ENCODE measurements at regions not wholly inside any gene's neighbourhood (a gene's known extent, or its start where the extent isn't known, plus 50 kb on each side); places are given as distances from the start of the nearest gene placed in this dataset.

DNA sequence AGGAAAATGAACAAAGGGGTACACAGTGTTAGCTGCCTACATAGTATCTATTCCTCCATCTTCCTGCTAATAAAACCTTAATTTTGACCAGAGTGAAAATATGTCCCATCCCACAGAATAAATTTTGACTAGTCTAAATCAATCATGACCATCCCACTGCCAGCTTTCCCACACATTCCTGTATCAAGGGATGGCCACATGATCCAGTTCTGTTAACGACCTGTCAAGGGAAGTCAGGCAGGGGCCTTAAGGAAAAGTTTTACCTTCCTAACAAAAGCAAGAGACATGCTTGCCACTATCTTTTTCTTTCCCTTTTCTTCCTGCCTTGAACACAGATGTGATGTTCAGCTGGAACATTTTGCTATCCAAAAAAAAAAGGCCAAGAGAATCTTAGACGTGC, 185.0 kb upstream of the CHAC2 start:
- no peak for DNase-seq (ENCODE audit: low read depth in 1 of 2, low spot score in 1 of 2)
- ChIA-PET CTCF (no interaction called here), POLR2A (no interaction called here)
- H3K4me3 ChIP-seq: no peak overlapping the region
- 0 out of 6 replicates have a peak, but pooled peaks of 1 of the 2 experiments have one; percentile 40 for ATAC-seq
- H3K27ac ChIP-seq: no peak overlapping the region
- no peak for TF ChIP-seq CBX2 (IDR thresholded peaks at IDR 0.05; ENCODE audit: borderline replicate concordance, low read depth)
- no peak for TF ChIP-seq ESRRA (IDR thresholded peaks at IDR 0.05; ENCODE audit: borderline replicate concordance, low read length)
- TF ChIP-seq PHF8 (IDR thresholded peaks at IDR 0.05; ENCODE audit: borderline replicate concordance, low read depth): no peak
- no peak for TF ChIP-seq MYC (IDR thresholded peaks at IDR 0.05; ENCODE audit: borderline replicate concordance, low read length)
- no peak for TF ChIP-seq CHD2 (IDR thresholded peaks at IDR 0.05; ENCODE audit: low read length, partially characterized antibody)
- TF ChIP-seq RCOR1 (IDR thresholded peaks at IDR 0.05; ENCODE audit: low read depth, low read length): no peak
- no peak for TF ChIP-seq MAX (IDR thresholded peaks at IDR 0.05)
- TF ChIP-seq RAD21 (conservative IDR thresholded peaks at IDR 0.05 in 1 of 2, IDR thresholded peaks at IDR 0.05 in 1 of 2): no peak
- TF ChIP-seq HES2 (IDR thresholded peaks at IDR 0.05): no peak
- H3K4me2 ChIP-seq: no peak overlapping the region
- no peaks in the 10 kb centered on the region for H3K9me3 ChIP-seq
- H3K4me1 ChIP-seq: no peaks in the 10 kb centered on the region
- FAIRE-seq: no peak
- 9% methylated on average over 2 of the region's 2 CpGs for WGBS (ENCODE audit: missing lambda C conversion rate)

- WGBS (ENCODE audit: missing lambda C conversion rate): 60% methylated on average over 3 of the region's 3 CpGs
Measured at GRCh38 chr2:53576166-53576565, 191.4 kb upstream of the CHAC2 start.

DNA sequence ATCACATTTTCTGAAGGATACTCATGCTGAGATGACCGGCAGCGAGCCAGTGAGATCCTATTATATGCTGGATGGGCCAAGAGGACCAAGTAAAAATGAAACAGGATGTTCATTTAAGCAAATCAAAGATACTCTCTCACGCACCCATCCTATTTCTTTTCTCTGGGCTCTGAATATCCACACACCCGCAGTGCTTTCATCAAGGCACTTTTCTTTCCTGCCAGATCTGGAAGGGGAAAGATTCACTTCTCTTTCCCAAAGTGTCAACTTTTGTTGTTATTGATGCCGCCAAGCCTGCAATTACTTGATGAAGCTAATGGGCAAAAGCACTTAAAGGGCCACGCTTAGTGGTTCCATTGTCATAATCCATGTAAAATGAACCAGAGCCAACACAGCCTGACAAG, 191.9 kb upstream of the CHAC2 start:
- H3K4me1 ChIP-seq: no peaks in the 10 kb centered on the region
- H3K4me3 ChIP-seq: no peak overlapping the region
- POLR2A ChIA-PET: no interaction called here
- no peak for DNase-seq (ENCODE audit: low read depth in 1 of 2, low spot score in 1 of 2)
- no peak for FAIRE-seq
- H3K27ac ChIP-seq: no peak overlapping the region
- 62% methylated on average over 6 of the region's 6 CpGs for WGBS (ENCODE audit: missing lambda C conversion rate)
- CTCF ChIA-PET: interaction anchor here (0.7 kb wide), 1 partner anchor 56 kb away, joined by 3 read pairs; no protein-coding TSS in a partner anchor
- ATAC-seq: no peak
- no peaks in the 10 kb centered on the region for H3K9me3 ChIP-seq
- H3K4me2 ChIP-seq: no peak overlapping the region
- TF ChIP-seq RFX5 (IDR thresholded peaks at IDR 0.05): no peak
- TF ChIP-seq MAX (IDR thresholded peaks at IDR 0.05): no peak
- TF ChIP-seq NFE2L2 (conservative IDR thresholded peaks at IDR 0.05; ENCODE audit: low read length): no peak
- TF ChIP-seq PHF8 (IDR thresholded peaks at IDR 0.05; ENCODE audit: borderline replicate concordance, low read depth): no peak
- no peak for TF ChIP-seq FOXS1 (CRISPR knock-in tag; IDR thresholded peaks at IDR 0.05)
- no peak for TF ChIP-seq EP300 (IDR thresholded peaks at IDR 0.05)
- no peak for TF ChIP-seq KDM5A (IDR thresholded peaks at IDR 0.05)
- TF ChIP-seq REST (IDR thresholded peaks at IDR 0.05): no peak
- no peak for TF ChIP-seq CBX2 (IDR thresholded peaks at IDR 0.05; ENCODE audit: borderline replicate concordance, low read depth)
- TF ChIP-seq, protein P1, sequence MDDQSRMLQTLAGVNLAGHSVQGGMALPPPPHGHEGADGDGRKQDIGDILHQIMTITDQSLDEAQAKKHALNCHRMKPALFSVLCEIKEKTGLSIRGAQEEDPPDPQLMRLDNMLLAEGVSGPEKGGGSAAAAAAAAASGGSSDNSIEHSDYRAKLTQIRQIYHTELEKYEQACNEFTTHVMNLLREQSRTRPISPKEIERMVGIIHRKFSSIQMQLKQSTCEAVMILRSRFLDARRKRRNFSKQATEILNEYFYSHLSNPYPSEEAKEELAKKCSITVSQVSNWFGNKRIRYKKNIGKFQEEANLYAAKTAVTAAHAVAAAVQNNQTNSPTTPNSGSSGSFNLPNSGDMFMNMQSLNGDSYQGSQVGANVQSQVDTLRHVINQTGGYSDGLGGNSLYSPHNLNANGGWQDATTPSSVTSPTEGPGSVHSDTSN (IDR thresholded peaks at IDR 0.05): no peak
- no peak for TF ChIP-seq JUN (IDR thresholded peaks at IDR 0.05)
- TF ChIP-seq CBX8 (IDR thresholded peaks at IDR 0.05): no peak
- TF ChIP-seq HOXB13 (CRISPR knock-in tag; IDR thresholded peaks at IDR 0.05; ENCODE audit: low read depth): no peak
- no peak for TF ChIP-seq POLR2A (IDR thresholded peaks at IDR 0.05; ENCODE audit: low read length)
- TF ChIP-seq RCOR1 (IDR thresholded peaks at IDR 0.05; ENCODE audit: low read depth, low read length): no peak

More at GRCh38 chr2:53576166-53576565, 191.4 kb upstream of the CHAC2 start:
- no peak for FAIRE-seq
- ATAC-seq: no peak
- no peak overlapping the region for H3K4me3 ChIP-seq
- H3K4me2 ChIP-seq: no peak overlapping the region
- ChIA-PET POLR2A (no interaction called here), CTCF (no interaction called here)
- H3K27ac ChIP-seq: no peak overlapping the region
- H3K9me3 ChIP-seq: no peaks in the 10 kb centered on the region
- DNase-seq (ENCODE audit: low read depth in 1 of 2, low spot score in 1 of 2): no peak
- TF ChIP-seq, protein P1 (IDR thresholded peaks at IDR 0.05): no peak
- TF ChIP-seq NPAS2 (CRISPR knock-in tag; IDR thresholded peaks at IDR 0.05; ENCODE audit: borderline replicate concordance): no peak
- TF ChIP-seq CEBPB (IDR thresholded peaks at IDR 0.05): no peak
- TF ChIP-seq HOXB13 (CRISPR knock-in tag; IDR thresholded peaks at IDR 0.05; ENCODE audit: low read depth): no peak
- TF ChIP-seq GATA3 (IDR thresholded peaks at IDR 0.05; ENCODE audit: borderline replicate concordance): no peak
- TF ChIP-seq ZSCAN20 (CRISPR knock-in tag; IDR thresholded peaks at IDR 0.05): no peak
- TF ChIP-seq, protein P2, sequence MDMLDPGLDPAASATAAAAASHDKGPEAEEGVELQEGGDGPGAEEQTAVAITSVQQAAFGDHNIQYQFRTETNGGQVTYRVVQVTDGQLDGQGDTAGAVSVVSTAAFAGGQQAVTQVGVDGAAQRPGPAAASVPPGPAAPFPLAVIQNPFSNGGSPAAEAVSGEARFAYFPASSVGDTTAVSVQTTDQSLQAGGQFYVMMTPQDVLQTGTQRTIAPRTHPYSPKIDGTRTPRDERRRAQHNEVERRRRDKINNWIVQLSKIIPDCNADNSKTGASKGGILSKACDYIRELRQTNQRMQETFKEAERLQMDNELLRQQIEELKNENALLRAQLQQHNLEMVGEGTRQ (IDR thresholded peaks at IDR 0.05): no peak
- no peak for TF ChIP-seq RAD21 (conservative IDR thresholded peaks at IDR 0.05 in 1 of 2, IDR thresholded peaks at IDR 0.05 in 1 of 2)
- TF ChIP-seq CHD4 (IDR thresholded peaks at IDR 0.05; ENCODE audit: borderline replicate concordance): no peak
- no peaks in the 10 kb centered on the region for H3K4me1 ChIP-seq

Measured in A549 (cell line).